Activated CD8-positive, alpha-beta memory T cell treated with anti-CD3 and anti-CD28 coated beads, Interleukin-2, amount 50 U/mL, for 48 hours (primary cell): ENCODE measurements at regions not wholly inside any gene's neighbourhood (a gene's known extent, or its start where the extent isn't known, plus 50 kb on each side); places are given as distances from the start of the nearest gene placed in this dataset.

Experiments
- DNase-seq: peaks from one replicate; pipeline ENCODE4 v3.0.0-alpha.2; 2020

DNA sequence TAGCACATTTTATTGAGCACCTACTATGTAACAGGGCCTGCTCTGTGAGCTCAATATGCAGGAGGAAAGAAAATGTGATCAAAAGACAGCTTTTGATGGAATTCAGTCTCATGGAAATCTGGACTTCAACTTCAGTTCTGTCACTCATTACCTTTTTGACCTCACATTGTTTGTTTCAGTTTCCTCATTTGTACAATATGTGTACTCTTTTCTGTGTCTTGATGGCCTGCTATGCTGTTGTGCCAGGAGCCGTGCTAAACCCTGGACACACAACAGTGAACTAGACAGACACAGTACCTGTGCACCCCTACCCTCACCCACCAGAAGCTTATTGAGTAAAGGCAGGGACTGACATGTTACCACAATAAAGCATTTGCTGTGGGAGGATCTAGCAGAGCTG lies 162.9 kb upstream of the FGGY start:
- DNase-seq = no peak

DNA sequence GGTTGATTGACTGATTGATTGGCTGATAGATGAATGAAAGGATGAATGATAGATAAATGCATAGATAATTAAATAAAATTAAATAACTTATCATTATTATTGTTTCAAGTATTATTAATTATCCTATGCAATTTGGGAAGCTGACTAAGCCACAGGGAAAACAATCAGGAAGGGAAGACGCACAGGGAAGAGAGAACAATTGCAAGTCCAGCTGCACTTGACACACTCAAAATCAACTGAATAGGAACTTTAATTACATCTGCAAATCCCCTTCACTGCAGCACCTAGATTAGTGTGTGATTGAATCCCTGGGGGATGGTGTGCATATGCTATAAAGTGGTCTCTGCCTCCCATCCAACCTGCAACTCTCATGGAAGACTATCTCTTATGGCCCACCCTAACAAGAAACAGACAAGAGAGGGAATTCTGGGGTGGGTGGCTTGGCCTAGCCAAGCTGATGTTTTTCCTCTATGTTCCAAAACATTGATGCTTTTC lies 161.1 kb upstream of the FGGY start:
- DNase-seq = no peak

DNA sequence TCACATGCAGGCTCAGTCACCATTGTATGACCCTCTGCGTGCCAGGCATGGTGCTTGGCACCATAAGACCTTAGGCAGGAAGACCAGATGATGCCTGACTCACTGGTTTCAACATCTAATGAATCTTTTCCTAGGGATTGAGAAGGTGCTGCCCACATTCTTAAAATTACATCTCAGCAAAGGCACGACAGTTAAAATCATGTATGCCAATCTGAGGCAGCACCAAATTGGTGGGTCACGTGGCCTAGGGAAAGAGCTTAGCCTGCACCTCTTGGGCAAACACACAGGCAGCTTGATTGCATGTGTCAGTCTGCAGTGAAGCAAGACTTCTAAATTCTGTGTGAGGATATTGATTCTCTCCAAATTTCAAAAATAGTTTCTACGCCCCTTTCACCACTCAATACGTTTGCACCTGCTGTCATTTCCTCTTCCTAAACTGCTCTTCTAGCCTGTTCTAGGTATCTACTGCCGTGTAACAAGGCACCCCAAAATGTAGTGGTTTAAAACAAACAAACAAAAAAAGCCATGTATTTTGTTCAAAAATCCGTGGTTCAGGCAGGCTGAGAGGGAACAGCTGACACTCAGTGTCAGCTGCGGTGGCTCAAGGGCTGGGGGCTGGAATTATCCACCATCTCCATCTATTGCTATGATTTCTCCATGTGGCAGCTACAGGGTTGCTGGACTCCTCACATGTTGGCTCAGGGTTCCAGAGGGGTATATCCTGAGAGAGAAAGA lies 160.2 kb upstream of the FGGY start:
- DNase-seq = no peak

DNA sequence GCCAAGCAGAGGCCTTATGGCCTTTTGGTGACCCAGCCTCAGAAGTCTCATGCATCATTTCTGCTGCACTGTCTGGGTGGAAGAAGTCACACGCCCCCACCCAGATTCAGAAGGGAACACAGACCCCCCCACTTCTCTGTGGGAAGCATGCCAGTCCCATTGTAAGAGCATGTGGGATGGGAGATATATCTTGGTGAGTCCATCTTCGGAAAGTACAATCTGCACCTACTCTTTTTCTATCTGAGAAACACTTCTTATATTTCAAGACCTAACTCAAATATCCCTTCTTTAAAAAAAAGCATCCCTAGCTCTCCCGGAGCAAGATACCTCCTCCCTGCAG lies 159.6 kb upstream of the FGGY start:
- no peak for DNase-seq

DNA sequence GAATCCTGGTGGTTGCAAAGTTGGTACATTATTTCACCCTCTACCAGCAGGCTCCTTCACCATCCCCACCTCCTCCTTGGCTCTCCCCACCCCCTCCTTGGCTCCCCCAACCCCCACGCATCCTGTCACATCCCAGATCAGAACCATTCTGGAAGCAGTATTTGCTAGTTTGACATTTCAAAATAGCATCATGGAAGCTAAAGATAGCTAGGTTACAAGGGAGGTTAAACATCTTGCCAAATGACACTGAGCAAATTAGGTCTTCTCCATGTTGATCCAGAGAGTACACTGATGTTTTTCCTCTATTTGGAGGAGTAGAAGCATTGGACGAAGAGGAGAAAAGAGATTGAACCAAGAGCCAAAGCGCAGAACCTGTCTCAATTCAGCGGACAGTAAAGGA lies 158.9 kb upstream of the FGGY start:
- DNase-seq = no peak

DNA sequence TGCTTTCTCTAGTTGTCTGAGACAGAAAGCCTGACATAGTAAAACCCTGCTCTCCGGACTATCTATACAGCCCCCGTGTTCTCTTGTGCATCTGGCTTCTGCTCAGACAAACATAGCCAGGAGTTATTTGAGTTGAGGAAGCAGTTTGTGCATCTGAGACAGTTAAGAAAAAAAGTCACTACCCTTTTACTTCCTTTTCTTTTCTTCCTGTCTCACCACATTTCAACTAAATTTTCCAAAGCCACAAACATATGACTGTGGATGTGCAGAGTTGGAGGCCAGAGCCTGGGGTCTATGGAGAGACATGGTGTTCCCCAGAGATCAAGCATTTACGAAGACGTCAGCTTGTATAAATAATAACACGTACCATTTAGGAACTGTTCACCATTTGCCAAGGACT lies 158.5 kb upstream of the FGGY start:
- DNase-seq = no peak

DNA sequence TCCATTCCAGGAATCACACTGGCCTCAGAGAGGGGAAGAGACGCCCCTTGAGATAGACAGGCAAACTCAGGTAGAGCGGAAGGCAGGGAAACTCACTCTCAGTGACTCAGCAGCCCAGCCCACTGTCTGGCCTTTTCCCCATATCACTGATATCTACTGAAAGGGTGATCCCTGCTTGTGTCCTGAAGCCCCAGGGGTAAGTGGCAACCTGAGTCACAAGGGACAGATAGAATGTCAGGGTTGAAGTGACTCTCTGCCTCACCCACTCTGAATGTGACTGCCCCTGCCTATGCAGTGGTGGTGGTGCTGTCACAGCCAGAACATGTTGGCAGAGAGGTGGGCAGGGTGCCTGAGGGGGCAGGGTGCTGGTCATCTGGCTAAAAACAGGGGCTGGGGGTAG lies 157.5 kb upstream of the FGGY start:
- DNase-seq = no peak

DNA sequence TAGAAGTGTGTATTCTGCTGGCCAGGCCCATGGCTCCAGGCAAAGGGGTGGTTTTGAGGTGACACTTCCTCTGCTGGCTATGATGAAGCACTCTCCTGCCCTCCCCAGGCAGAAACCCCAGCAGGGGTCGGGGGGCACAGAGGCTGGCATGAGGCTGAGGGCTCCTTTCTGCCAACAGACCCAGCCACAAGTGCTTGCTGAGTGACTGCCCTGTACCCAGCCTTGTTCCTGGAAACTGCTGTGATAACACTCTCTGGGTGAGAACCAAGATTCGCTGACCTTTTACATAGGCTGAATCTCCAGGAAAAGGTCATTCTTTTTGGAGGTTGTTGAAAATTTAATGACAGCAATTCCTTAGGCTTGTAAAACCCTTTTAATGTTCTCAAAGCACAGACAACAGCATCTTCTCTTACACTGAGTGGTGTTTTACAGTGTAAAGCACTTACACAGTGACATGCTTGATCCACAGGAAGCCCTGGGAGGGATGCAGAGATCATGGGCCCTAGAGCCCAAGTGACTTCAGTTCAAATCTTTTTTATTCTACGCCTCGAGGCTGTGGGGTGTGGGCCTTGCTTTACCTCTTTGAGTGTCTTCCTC lies 155.5 kb upstream of the FGGY start:
- DNase-seq = no peak

DNA sequence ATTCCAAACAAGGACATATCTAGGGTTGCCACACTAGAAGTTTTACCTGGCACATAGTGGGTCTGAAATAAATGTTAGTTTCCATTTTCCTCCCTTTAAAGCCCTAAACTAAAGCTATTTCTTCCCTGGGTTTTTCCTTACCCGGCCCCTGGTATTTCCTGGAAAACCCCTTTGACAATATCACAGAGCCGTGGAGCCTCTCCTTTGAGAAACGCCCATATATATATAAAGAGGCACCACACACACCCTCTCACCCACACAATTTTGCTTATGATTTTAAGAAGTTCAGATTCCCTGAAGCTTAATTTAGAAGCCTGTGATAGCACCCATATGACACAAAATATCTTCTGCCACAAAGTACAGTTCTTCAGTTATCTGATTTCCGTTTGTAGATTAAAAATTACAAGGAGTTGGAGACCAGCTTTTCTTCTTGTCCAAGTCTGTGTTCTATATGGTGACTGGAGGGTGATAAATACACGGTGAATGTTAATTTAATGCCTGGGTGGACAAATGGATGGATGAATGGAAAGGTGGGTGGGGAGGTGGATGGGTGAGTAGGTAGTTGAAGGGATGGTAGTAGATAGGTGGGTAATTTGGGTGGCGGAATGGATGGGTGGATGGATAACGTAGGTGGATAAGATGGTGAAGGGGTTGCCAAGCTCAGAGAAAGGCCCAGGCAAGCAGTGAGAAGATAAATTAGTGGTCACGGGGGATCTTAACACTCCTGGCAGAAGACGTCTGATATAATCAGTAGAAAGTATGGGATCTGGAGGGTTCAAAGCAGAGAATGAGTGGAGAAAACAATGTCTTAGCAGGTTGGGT lies 154.4 kb upstream of the FGGY start:
- DNase-seq = no peak

DNA sequence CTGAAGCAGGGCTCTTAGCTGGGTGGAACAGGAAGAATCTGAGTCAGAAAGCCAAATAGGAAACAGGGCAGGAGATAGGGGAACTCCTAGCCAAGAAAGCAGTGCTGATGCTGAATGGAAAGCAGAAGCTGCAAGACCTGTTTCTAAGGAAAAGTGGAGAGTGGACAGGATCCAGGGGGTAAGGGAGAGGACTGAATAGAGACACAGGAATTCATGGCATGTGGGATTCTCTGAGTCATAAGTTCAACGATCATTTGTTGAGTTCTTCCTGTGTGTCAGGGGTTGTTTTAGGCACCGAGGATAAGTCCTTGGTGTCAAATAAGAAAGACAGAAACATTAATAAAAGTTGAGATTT lies 153.8 kb upstream of the FGGY start:
- no peak for DNase-seq

DNA sequence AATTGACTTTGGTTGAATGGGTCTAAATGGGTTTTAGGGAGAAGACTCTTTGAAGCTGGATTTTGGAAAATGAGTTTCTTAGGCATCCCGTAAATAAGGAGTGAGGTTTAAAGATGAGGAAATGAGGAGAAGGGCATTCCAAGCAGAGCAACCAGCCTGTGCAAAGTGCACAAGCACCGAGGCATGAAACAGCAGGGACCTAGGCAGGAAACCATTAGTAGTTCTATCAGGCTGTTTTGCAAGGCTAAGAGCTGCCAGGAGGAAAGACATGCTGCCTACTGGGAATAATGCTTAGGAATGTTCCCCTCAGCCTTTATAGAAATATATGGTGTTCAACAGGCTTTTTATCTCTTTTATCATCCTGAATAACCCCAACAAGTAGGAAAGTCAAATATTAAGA lies 153.1 kb upstream of the FGGY start:
- no peak for DNase-seq

DNA sequence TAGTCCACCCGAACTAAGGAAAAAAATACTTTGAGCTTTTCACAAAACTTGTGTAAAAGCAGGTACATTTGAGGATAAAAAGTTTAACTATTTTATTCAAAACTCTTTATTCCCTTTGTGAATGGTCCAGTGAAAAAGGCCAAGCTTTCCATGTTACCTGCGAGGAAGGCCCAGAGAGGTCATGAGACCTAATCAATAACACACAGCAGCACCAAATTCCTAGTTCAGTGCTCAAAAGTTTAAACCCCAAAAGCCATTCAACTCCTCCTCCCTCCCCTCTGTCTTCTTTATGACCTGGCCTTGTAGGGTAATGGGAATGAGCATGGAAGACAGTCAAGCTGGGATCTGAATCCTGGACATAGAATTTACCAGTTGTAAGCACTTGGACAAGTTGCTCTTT lies 151.9 kb upstream of the FGGY start:
- no peak for DNase-seq

DNA sequence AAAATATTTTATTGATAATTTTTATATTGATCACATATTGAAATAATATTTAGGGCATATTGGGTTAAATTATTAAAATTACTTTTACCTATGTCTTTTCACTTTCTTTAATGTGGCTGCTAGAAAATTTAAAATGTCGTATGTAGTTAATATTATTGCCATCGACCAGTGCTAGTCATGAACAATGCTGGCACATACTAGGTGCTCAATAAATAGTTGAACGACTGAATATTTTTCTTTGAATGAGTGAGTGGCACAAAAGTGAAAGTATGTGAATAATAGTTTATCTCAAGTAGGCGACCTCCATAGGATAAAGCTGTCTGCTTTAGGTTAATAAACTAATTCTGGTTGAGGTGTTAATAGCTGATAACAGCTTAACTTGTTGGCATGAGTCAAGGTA lies 150.8 kb upstream of the FGGY start:
- DNase-seq = no peak

DNA sequence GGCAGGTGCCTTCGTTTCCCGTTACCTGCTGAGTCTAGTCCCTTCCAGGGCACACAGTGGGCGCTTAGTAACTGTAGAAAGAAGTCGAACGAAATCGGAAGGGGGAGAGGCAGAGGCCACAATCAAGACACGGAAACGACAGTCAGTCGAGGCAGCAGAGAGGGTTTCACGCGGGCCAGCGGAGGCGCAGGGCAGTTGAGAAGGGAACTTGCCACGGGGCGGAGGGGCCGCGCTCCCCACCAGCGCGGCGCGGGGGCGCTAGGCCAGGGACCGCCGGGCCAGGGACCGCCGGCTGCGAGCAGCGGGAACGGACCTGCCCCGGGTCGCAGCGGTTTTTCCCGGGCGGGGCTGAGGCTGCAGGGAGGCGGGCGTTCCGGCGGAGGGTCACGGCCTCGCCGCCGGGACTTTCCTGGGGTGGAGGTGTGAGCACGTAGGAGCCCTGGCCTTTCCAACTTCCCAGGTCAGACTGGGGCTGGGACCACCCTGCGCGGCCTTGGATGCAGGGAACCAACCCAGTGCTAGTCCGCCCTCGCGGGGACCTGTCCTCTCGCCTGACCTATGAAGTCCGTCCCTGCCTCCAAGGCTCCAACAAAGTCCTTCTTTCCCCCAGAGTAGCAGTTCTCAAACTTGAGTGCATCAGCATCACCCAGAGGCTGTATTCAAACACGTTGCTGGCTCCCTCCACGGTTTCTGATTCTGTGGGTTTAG lies 150.1 kb upstream of the FGGY start:
- peak; percentile 76 for DNase-seq

DNA sequence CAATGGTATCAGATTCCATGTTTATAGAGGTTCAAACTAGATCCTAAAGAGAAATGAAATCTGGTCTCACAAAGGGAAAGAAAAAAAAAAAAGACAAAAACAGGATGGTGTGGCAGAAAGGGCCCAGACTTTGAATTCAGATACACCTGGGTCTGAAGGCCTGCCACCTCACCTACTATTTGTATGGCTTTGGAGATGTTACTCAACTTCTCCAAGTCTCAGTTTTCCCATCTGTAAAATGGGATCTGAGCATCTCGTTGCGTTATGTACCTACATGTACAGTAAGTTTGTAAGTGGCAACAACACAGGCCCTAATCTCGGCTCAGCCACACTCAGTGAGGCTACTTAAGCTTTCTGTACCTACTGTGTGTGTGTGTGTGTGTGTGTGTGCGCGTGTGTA lies 147.5 kb upstream of the FGGY start:
- no peak for DNase-seq

DNA sequence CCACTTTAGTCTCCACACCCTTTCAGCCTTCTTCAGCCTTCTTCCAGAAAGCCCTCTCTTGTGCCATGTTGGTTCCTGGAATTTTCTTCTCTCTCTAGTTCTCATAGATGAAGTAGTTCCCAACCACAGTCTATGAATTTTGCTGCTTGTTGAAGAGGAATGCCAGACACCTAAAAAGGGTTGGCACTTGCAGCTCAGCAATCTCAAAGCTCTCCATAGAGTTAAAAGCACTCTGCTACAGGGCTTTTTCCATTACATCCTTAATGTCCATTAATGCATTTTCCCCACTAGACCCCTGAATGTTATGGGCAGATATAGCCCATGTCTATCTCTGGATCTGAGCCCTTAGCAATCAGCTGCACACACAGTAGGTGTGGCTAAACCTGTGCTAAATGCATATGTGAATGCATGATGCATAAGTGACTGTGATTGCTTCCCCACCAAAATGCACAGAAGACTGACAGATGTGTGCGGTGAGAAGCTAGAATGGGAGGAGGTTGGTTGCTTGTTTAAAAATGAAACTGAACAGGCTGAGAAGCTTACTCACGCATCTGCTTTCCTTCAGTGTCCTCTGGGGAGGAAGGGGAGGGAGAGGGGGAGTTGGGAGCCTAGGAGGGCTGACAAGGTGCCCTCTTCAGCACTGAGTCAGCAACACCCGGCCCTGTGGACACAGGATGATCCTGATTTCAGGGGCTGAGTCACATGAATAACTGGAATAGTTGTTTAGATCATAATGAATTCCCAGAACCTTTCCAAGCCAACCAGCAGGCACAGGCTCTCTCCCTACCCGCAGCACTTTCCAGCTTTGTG lies 146.1 kb upstream of the FGGY start:
- no peak for DNase-seq

DNA sequence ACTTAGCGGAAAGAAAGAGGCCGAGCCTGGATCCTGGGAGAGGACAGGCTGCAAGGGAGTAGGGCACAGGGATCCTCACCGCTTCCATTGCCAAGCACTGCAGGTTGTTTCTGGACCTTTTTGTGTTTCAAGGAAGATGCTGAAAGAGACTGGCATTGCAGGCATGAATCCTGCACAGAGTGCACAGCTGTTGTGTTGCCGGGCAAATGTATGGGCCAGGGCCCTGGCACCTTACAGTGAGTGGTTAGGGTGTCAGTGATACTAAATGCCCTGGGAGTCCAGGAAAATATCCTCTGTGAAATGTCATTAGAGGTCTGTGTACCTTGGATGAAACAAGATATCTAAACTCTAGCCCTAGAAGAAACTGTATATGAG lies 145.5 kb upstream of the FGGY start:
- DNase-seq = no peak

DNA sequence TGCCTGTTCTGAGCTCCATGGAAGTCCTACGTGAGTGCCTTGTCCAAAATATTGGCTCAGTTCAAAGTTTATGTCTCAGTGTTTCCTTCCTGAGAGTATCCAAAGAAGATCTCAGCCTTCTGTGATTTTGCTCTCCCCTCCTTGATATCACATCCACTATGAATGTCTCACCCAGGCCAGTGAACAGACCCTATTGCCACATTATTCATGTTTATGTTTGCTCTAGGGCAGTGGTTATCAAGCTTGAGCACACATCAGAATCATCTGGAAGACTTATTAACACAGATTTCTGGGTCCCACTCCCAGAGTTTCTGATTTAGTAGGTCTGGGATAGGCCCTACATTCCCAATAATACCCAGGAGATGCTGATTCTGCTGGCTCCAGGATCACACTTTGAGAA lies 145.0 kb upstream of the FGGY start:
- no peak for DNase-seq

DNA sequence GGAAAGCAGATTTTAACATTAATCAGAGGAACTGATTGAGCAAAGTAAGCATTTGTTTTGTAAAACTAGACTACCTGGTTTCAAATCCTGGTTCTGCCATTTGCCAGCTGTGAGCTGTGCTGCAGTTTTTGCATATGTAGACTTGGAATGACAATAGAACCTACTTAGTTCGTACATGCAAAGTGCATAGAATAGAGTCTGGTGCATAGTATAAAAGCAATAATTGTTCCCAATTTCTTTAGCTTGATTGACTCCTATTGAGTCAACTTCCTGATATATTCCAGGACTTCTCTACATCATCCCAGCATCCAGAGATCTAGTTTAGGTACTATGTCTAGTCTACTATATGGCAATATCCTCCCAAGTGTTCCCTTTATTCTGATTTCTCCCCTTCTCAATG lies 144.4 kb upstream of the FGGY start:
- DNase-seq = no peak

DNA sequence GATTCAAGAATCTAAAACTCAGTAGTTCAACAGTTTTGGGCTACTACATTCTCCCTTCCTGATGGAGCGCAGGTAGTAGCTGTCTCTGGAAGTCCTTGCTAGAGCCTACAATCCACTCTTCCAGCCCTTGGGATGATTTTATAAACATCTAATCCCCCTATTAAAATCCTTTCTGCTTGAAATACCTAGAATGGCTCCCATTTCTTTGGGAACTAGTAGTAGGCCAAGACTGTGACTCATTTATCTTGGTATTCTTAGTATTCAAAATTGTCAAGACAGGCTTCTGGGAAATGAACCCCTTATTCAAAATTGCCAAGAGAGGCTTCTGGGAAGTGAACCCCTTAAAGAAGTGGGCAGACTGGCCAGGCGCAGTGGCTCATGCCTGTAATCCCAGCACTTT lies 142.5 kb upstream of the FGGY start:
- DNase-seq = no peak

DNA sequence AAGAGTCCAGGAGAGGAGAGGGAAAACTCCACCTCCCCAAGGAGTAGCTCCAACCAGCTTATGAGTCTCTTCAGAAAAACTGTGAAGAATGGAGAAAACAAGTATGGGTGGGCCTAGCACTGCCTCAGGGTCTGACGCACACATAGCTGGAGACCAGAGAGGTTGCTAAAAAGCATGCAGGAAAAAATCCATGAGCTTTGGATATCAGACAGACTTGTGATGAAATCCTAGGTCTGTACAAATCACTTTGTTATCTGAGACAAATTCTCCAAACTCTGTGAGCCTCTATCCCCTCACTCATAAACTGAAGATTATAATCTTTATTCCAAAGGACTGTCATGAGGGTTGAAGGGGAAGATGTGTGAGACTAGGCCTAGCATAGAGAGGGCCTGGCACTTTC lies 141.5 kb upstream of the FGGY start:
- DNase-seq = no peak

DNA sequence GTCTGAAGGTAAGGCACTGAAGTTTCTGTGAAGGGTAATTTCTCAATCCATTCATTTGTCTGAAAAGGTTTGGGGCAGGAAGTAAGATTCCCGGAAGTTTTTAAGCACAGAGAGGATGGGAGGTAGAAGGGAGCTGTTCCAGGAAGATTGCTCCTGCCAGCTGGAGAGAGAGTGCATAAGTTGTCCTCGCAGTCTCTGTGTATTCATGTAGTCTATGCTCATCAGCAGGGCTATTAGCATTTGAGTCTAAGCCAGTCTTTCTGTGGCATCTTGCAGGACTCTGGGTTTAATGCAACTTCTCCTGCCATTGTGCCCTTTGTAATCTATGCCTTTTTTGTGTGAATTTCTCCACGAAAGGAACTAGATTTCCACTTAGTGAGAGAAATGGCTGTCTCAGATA lies 140.8 kb upstream of the FGGY start:
- DNase-seq = no peak
